ENCODE measurements at regions not wholly inside any gene's neighbourhood (a gene's known extent, or its start where the extent isn't known, plus 50 kb on each side); places are given as distances from the start of the nearest gene placed in this dataset.
"Not testable (repeated sequence)": the region's sequence is repeated elsewhere in the genome, so short reads cannot be mapped to it uniquely, and the experiment has no call there.

DNA sequence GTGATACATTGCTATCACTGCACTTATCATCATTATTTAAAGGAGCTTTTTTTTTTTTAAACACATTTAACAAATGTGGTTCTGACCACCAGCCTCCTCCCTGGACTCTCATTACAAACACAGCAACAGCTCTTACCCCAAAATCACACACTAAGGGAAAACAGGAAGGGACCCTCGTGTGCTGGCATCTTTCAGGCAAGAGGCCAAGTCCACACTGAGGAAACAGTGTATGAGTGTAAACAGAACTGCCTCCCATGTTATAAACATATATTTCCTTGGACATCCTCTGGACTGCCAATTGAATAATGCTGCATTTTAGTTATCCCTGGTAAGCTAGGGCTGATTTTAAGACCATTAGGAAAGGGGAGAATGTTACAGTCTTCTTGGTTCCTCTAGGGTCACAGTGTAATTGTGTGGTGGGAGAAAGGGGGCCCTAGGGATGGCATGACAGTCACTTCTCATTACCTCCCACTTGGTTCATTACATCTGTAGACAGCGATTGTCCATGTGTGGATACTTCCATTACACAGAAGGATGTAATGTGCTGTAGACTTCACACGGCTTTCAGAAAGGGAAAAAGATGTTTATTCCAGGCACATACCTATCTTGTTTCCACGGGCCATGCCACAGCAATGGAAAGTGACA lies 244.6 kb upstream of the TET2 start:
- no peak for DNase-seq

DNA sequence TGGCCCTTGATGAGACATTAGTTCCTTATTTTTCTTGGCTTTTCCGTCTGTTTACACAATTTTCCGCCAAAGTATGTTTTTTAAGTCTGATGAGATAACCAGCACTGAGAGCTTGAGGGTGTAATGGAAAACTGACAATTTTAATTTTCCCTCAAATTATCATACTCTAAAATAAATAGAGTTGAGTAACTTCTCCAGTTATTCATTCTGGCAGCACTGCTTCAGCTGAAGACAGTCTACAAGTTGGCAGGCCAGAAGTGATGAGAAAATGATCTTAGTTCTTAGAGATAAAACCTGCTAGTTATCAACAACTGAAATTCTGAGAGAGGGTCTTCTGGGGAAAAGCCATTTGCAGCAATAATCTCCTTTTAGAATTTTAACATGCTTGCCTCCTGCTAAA lies 241.6 kb upstream of the TET2 start:
- no peak for DNase-seq

DNA sequence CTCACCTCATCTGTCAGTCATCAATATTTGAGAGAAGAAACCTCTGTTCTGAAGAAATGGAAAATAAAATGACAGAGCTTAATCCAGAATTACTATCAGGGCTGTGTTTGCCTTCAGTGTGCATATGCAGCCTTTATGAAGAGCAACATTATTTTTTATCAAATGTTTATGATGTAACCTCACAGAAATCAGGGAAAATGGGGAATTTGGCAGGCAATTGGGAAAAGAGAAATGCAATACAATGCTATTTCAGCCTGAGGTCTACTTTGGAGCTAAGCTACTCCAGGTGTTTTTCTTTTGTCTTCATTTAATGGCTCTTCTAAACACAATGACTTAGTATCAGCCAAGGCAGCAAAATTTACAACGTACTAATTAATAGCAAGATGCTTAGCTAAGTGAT lies 241.1 kb upstream of the TET2 start:
- no peak for DNase-seq

DNA sequence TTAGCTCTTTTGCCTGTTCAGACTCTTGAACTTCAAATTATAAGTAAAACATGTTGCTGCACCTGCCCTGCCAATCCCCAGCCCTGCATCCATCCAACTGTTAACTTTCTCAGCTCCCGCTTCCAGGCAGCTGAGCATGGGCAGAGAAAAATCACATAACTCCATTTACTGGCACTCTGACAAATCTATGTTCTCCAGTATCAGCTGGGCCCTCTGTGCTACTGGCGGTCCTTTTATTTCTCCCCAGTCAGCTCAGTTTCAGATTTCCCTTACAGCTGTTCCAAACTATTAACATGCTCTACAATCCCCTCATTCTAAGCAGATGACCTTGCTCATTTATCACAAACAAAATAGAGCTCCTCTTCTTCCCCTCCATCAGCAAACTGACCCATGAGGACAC lies 240.4 kb upstream of the TET2 start:
- DNase-seq, result no peak

DNA sequence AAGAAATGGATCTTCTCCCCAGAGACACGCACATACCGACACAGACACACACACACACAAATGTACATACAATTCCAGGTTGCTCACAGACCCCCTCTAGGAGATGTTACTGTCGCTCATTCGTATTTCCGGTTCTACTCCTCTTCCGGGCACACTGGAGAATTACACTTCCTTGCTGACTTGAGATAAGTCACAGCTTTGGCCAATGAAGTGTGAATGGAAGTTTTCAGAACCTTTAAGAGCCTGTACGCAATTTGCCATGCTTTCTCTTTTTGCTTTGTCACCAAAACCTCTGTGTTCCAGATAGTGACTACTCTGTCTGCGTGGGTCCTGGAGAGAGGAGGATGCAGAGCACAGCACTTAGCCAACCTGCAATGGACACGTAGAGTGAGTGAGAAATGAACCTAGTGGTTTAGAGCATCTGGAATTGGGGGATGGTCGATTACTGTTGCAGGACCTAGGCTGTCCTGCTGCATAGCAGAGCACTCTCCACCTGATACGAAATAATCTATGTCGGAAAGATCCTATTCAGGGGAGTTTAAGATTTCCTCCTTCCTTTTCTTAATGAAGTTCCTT lies 239.5 kb upstream of the TET2 start:
- no peak for DNase-seq

DNA sequence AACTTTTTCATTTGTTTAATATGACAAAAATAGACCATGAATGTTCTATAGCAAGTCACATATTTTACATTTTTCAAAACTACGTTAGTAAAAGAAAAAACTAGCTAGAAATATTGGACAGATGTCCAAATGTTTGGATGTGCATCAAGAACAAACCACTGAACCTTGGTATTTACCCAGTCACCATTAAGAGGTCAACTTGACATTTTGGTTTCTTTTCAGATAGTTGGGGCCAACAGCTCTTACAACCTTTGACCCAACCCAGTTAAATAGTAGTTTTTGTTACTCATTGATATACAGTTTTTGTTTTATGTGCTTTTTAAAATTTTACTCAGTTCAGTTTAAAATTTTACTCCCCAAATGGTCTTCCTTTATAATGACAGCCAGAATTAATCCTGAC lies 238.7 kb upstream of the TET2 start:
- DNase-seq, result no peak

DNA sequence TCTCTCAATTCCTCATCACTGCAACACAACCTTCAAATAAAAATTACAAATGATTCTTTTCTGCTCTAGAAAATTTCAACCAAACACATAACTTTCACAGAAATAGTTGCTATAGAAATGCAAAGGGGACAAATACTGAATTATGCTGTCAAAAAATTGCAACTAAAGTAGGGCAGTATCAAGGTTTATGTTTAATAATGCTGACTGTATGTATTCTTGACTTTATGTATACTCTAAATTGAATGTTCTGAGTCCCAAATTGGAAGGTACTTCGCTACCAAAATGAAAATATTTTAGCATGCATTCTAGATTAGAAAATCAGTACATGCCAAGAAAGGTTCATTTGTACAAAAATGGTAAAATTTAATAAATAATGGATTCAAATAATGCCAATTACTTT lies 237.3 kb upstream of the TET2 start:
- no peak for DNase-seq

DNA sequence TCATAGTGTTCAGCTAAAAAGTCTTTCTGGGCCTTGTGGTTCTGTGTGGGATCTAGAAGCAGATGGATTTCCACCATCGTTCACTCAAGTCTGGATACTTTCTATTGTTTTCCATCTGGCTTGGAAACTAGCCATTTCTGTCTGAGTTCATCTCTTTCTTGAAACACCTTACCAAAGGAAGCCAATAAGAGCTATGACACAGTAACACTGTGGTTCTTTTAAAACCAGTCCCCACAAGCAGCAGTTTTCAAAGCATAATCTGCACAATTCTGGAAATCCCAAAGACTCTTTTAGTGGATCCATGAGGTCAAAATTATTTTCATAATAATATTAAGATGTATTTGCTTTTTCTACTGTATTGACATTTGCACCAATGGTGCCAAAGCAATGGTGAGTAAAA lies 234.2 kb upstream of the TET2 start:
- DNase-seq, result no peak

DNA sequence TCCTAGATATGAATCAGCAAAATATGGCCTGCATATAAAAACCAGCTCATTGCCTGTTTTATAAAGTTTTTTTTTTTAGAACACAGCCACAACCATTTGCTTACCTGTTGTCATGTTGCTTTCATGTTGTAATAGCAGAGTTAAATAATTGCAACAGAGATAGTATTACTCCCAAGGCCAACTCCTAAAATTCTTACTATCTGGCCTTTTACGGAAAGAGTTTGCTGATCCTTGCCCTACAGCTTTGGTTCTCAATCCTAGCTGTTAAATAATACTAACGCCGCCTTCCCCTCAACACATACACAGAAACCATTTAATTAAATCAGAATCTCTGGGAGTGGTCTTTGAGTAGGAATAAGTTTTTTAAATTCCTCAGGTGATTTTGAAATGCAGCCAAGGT lies 231.3 kb upstream of the TET2 start:
- DNase-seq, result no peak

DNA sequence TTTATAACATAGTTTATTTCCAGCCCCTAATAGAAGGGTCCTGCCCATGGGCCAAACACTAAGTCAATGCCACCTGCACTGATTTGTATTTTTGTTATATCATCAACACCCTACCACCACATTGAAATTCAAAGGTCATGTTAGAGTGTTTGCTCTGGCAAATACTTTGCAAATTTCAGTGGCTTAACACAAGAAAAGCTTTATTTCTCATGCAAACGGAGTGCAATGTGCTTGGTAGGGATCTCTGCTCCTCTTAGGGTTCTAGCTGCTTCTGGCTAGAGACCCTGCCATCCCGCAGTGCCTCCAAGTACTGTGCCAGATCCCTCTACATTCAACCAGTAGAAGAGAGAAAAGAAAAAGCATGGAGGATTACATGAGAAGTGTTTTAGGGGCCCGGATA lies 230.8 kb upstream of the TET2 start:
- no peak for DNase-seq

DNA sequence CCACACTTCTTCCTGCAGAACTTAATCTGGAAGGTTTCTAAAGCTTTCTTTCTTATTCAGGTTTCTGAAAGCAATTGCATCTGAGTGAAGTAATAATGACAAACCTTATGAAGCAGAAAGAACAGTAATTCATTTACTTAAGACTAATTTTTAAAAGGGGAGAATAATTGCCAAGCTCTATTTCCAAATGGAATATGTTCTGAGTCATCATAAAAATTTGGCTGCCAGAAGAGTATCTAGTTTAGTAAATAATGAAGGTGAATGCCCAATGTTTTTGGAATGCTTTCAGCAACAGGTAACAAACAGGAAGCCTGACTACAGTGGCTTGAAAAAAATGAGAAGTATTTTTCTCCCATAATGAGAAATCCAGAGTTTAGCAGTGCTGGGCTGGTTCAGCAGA lies 227.3 kb upstream of the TET2 start:
- no peak for DNase-seq

DNA sequence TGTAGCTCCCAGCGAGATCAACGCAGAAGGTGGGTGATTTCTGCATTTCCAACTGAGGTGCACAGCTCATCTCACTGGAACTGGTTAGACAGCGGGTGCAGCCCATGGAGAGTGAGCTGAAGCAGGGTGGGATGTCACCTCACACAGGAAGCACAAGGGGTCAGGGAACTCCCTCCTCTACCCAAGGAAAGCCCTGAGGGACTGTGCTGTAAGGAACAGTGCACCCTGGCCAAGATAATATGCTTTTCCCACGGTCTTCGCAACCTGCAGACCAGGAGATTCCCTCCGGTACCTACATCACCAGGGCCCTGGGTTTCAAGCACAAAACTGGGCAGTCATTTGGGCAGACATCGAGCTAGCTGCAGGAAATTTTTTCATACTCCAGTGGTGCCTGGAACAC lies 216.4 kb upstream of the TET2 start:
- DNase-seq, result no peak

DNA sequence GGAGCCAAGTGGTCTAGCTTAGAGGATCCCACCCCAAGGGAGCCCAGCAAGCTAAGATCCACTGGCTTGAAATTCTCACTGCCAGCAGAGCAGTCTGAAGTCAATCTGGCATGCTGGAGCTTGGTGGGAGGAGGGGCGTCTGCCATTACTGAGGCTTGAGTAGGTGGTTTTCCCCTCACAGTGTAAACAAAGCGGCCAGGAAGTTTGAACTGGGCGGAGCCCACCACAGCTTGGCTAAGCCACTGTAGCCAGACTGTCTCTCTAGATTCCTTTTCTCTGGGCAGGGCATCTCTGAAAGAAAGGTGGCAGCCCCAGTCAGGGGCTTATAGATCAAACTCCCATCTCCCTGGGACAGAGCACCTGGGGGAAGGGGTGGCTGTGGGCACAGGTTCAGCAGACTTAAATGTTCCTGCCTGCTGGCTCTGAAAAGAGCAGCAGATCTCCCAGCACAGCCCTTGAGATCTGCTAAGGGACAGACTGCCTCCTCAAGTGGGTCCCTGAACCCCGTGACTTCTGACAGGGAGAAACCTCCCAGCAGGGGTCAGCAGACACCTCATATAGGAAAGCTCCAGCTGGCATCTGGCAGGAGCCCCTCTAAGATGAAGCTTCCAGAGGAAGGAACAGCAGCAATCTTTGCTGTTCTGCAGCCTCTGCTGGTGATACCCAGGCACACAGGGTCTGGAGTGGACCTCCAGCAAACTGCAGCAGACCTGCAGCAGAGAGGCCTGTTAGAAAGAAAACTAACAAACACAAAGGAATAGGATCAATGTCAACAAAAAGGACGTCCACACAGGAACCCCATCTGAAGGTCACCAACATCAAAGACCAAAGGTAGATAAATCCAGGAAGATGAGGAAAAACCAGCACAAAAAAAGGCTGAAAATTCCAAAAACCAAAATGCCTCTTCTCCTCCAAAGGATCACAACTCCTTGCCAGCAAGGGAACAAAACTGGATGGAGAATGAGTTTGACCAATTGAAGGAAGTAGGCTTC lies 215.6 kb upstream of the TET2 start:
- not testable (repeated sequence) for DNase-seq

DNA sequence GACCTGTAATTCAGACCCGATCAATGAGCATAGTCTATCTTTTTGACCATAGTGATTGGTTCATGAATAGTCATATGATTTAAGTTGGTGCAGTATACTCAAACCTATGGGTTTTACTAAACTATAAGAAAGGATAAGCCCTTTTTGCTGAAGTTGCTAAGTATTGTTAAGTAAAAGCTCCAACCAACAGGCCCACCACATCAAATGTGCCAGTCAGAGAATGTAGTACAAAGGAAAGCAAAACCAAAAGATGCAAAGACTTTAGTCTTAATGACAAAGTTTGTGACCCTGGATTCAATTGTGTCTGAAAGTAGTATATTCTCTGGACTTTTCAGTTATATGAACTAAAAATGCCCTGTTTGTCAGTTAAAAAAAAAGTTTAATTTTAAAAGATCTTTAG lies 208.1 kb upstream of the TET2 start:
- no peak for DNase-seq

DNA sequence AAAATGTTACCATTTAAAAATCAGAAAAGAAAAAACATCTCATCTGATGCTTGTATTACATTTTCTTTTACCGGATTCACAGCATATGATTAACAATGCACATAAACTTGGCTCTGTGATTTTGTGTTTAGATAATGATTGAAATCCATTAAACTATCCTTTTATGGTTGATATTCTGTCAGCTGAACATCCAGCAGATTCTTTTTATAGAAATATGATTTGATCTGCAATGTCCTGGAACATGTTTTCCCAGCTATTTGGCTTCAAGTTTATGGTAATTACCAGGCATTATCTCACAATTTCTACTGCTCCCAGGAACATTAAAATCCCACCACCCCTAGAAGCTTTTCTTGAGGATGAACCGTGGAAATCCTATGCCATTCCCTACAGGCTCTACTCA lies 205.7 kb upstream of the TET2 start:
- DNase-seq, result no peak

DNA sequence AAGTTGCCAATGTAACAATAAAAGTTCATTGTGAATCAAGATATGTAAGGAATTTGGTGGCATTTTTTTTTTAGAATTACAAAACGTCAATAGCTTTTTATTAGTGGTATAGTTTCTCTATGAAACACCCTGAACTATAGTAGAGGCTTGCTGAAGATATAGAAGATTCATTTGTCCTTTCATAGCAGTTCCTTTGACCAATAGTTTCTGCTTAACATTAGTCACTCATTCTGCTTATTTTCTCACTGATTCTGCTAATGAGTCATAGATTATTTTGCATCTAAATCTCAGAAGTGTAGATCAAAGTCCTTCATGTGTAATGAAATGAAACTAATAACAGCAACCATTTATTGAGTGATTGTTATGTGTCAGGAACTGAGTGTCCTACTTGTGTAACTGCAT lies 205.0 kb upstream of the TET2 start:
- no peak for DNase-seq

DNA sequence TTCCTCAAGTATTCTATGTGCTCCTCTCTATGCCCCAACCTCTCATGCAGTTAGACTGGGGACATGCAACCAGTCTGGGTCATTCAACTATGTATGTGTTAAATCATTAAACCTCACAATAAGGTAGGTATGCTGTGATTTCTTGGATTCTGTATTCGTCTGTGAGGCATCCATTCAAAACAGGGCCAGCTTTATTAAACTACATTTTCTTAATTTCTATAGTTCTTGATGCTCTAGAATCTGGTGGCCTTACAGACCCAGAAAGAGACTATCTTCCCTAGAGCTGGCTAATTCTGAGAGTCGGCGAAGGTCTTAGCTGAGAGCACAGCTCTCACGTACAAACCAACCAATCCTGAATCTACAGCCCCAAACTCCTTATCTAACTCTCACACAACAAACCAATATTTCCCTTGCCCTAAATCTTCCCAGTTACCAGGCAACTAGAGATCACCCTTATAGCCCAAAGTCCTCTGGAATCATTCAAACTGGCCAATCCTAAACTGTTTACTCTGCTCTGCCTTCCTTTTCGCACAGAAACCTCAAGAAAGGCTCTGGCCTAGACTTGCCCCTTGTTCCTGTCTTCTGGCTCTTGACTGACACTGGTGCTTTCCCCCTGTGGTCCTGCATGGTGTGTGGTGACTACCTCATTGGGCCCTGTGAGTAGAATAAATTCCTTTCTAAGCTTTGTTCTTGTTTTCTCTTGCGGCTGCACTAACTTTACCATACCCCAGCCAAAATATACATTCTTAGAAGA lies 203.5 kb upstream of the TET2 start:
- no peak for DNase-seq

DNA sequence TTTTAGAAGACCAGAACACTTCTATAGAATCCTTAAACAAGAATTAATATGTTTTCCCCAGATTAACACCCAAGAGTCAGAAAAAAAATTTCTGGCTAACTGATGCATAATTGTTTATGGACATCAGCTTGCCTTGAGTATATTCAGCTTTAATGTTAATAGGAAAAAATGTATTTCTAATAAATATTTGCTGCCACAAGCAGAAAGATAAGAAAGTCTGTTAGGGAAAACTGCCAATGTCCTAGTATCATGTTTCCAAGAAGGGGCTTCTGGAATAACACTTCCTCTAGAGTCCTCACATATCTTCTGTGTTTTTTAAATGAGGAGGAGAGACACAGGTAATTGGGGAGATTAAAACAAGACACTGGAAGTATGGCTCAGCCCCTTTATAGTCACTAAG lies 202.1 kb upstream of the TET2 start:
- DNase-seq, result no peak

DNA sequence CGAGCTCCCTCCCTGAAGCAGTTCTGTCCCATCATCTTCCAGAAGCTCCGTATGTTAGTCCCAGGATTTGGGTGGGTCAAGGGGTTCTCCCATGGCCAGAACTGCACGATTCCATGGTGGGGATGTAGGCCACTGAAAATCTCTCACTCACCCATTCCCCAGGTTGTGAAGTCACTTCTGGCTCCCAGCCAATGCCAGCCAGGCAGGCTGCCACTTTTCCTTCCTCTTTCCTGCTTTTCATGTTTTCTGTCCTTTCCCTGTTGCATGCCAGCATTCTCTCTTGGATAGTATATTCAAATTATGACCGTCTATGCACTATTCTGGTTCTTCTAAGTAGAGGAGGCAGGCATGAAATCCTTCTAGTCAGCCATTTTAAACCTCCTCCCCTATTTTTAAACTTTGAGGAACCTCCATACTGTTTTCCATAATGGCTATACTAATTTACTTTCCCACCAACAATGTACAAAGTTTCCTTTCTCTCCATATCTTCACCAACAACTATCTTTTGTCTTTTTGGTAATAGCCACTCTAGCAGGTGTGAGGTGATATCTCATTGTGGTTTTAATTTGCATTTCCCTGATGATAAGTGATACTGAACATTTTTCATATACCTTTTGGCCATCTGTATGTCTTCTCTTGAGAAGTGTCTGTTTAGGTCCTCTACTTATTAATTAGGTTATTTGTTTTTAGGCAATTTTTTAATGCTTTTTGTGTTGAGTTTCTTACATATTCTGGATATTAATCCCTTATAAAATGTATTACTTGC lies 182.1 kb upstream of the TET2 start:
- DNase-seq, result no peak

DNA sequence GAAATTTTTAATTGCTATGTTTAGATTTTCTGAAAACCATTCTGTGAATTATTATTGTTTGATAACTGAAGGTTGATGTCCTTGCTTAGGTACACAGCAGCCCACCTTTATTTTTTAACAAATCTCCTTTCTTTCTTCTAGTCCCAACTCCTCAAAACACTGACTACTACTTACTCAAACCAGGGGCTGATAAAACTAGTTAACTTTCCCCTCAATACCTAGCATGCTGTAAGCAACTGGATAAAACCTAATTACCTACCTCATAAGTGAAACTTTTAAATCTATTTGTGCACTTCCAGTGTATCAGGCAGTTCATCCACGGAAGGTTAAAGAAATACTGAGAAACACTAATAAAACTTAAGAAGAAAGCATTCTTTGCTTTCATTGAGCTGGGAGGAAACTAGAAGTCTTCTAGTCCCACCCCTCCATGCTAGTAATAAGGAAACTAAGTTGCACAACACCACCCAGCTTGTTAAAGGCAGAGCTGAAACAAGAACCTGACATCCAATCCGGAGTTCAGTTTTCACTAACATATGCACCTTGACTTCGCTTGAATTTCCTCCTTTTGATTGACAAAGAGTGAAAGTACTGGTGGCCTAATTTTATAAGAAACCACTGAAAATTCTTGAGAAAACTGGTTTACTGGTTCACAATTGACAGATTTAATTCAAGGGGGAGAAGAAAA lies 180.2 kb upstream of the TET2 start:
- DNase-seq, result no peak

DNA sequence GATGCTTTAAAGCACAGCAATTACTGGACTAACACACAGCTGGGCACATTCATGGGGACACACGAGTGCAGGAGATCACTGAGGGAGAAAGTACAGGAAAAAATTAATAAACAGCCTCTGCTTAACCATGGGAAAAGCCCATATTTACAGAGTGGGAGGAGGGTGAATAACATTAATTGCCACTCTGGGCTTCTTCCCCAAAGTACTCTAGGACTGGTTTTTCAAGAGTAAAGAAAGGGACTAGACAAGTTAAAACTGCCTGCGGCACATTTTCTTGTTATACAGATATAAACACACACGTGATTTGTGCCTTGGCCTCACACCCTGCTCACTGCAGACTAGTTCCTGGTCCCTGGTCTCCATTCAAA lies 179.7 kb upstream of the TET2 start:
- DNase-seq, result no peak
